Activated CD4-positive, alpha-beta T cell treated with anti-CD3 and anti-CD28 coated beads, Interleukin-2, amount 50 U/mL, for 16 hours (primary cell): ENCODE measurements at regions not wholly inside any gene's neighbourhood (a gene's known extent, or its start where the extent isn't known, plus 50 kb on each side); places are given as distances from the start of the nearest gene placed in this dataset.

Experiments
- DNase-seq: peaks from one replicate; pipeline ENCODE4 v3.0.0-alpha.2; 2020

- no peak for DNase-seq
Observed at GRCh38 chr3:117091676-117092075, 382.1 kb downstream of the TUSC7 start.

- no peak for DNase-seq
Observed at GRCh38 chr3:117096549-117096948, 387.0 kb downstream of the TUSC7 start.

- no peak for DNase-seq
Observed at GRCh38 chr3:117097351-117097750, 387.8 kb downstream of the TUSC7 start.

GRCh38 chr3:117101697-117102096 lies 392.1 kb downstream of the TUSC7 start:
- DNase-seq, result no peak

- DNase-seq, result no peak
Observed at GRCh38 chr3:117102426-117102825, 392.8 kb downstream of the TUSC7 start.

GRCh38 chr3:117103675-117104074 lies 394.1 kb downstream of the TUSC7 start:
- no peak for DNase-seq

- DNase-seq, result no peak
Observed at GRCh38 chr3:117104381-117104780, 394.8 kb downstream of the TUSC7 start.

GRCh38 chr3:117104792-117105191 lies 395.2 kb downstream of the TUSC7 start:
- DNase-seq, result no peak

- DNase-seq, result no peak
Observed at GRCh38 chr3:117105686-117106085, 396.1 kb downstream of the TUSC7 start.

- no peak for DNase-seq
Observed at GRCh38 chr3:117106396-117106795, 396.8 kb downstream of the TUSC7 start.

GRCh38 chr3:117107946-117108345 lies 398.4 kb downstream of the TUSC7 start:
- no peak for DNase-seq

GRCh38 chr3:117109178-117109577 lies 399.6 kb downstream of the TUSC7 start:
- no peak for DNase-seq

- no peak for DNase-seq
Observed at GRCh38 chr3:117114517-117115265, 405.1 kb downstream of the TUSC7 start.

- DNase-seq, result no peak
Observed at GRCh38 chr3:117117188-117117936, 407.8 kb downstream of the TUSC7 start.

- DNase-seq, result no peak
Observed at GRCh38 chr3:117118604-117119003, 409.0 kb downstream of the TUSC7 start.

- DNase-seq, result no peak
Observed at GRCh38 chr3:117120014-117120413, 410.4 kb downstream of the TUSC7 start.

- DNase-seq, result no peak
Observed at GRCh38 chr3:117122609-117123008, 413.0 kb downstream of the TUSC7 start.

- DNase-seq, result no peak
Observed at GRCh38 chr3:117126460-117126859, 416.9 kb downstream of the TUSC7 start.

- DNase-seq, result no peak
Observed at GRCh38 chr3:117126946-117127546, 417.5 kb downstream of the TUSC7 start.

GRCh38 chr3:117128133-117128532 lies 418.6 kb downstream of the TUSC7 start:
- no peak for DNase-seq

- no peak for DNase-seq
Observed at GRCh38 chr3:117128872-117129271, 419.3 kb downstream of the TUSC7 start.

GRCh38 chr3:117129516-117129915 lies 419.9 kb downstream of the TUSC7 start:
- DNase-seq, result no peak

- no peak for DNase-seq
Observed at GRCh38 chr3:117130222-117130621, 420.6 kb downstream of the TUSC7 start.

- DNase-seq, result no peak
Observed at GRCh38 chr3:117131259-117131658, 421.7 kb downstream of the TUSC7 start.
